NK-92 treated with Interleukin-12 subunit alpha and Interleukin-12 subunit beta, amount 100 ng/mL, for 24 hours (cell line): ENCODE measurements at regions not wholly inside any gene's neighbourhood (a gene's known extent, or its start where the extent isn't known, plus 50 kb on each side); places are given as distances from the start of the nearest gene placed in this dataset.

ENCODE experiments used
- DNase-seq: peaks from one replicate; lab custom pipeline; 2025; lab: John Stamatoyannopoulos, UW

- no peak for DNase-seq
Observed at GRCh38 chr1:172801771-172802322, 142.9 kb downstream of the FASLG start.

- DNase-seq: no peak
Observed at GRCh38 chr1:172809750-172810149, 150.8 kb downstream of the FASLG start.

GRCh38 chr1:172810480-172811175 lies 151.7 kb downstream of the FASLG start:
- no peak for DNase-seq

GRCh38 chr1:172811694-172812093 lies 152.8 kb downstream of the FASLG start:
- DNase-seq: no peak

GRCh38 chr1:172812118-172812517 lies 153.2 kb downstream of the FASLG start:
- DNase-seq: no peak

GRCh38 chr1:172813330-172813729 lies 154.4 kb downstream of the FASLG start:
- no peak for DNase-seq

GRCh38 chr1:172814428-172814827 lies 155.5 kb downstream of the FASLG start:
- no peak for DNase-seq

GRCh38 chr1:172815740-172816139 lies 156.8 kb downstream of the FASLG start:
- no peak for DNase-seq

GRCh38 chr1:172818841-172819527 lies 160.1 kb downstream of the FASLG start:
- peak; percentile 44 for DNase-seq

- DNase-seq: no peak
Observed at GRCh38 chr1:172820475-172821158, 161.7 kb downstream of the FASLG start.

GRCh38 chr1:172821609-172822274 lies 162.8 kb downstream of the FASLG start:
- DNase-seq: no peak

GRCh38 chr1:172822886-172823285 lies 164.0 kb downstream of the FASLG start:
- no peak for DNase-seq

- no peak for DNase-seq
Observed at GRCh38 chr1:172823534-172823933, 164.6 kb downstream of the FASLG start.

- DNase-seq: no peak
Observed at GRCh38 chr1:172824209-172824608, 165.3 kb downstream of the FASLG start.

GRCh38 chr1:172826096-172826741 lies 167.3 kb downstream of the FASLG start:
- DNase-seq: no peak

- DNase-seq: no peak
Observed at GRCh38 chr1:172827301-172827700, 168.4 kb downstream of the FASLG start.

GRCh38 chr1:172827841-172828240 lies 168.9 kb downstream of the FASLG start:
- no peak for DNase-seq

- DNase-seq: no peak
Observed at GRCh38 chr1:172832006-172832725, 173.3 kb downstream of the FASLG start.

- DNase-seq: no peak
Observed at GRCh38 chr1:172833954-172834353, 175.1 kb downstream of the FASLG start.

- DNase-seq: no peak
Observed at GRCh38 chr1:172834609-172835008, 175.7 kb downstream of the FASLG start.

- no peak for DNase-seq
Observed at GRCh38 chr1:172835834-172836233, 176.9 kb downstream of the FASLG start.
